AG09309 (cell line): ENCODE measurements at regions not wholly inside any gene's neighbourhood (a gene's known extent, or its start where the extent isn't known, plus 50 kb on each side); places are given as distances from the start of the nearest gene placed in this dataset.

ENCODE experiments used
- DNase-seq: peaks from one replicate; pipeline ENCODE4 v3.0.0-alpha.2; 2010; ENCODE audit warnings: low read depth
- H3K4me3 ChIP-seq: 2 replicates; pipeline ENCODE4 v1.5.1; 2011; ENCODE audit warnings: mild to moderate bottlenecking, low read depth, low read length, moderate library complexity; ENCODE audit not compliant: control insufficient read depth
- TF ChIP-seq, protein P1 (sequence below): IDR thresholded peaks from 2 replicates; pipeline ENCODE4 v1.5.1; 2011; ENCODE audit warnings: mild to moderate bottlenecking, low read depth, low read length, inconsistent platforms; ENCODE audit not compliant: insufficient read depth, control insufficient read depth; ENCODE audit errors: missing control alignments

DNA sequence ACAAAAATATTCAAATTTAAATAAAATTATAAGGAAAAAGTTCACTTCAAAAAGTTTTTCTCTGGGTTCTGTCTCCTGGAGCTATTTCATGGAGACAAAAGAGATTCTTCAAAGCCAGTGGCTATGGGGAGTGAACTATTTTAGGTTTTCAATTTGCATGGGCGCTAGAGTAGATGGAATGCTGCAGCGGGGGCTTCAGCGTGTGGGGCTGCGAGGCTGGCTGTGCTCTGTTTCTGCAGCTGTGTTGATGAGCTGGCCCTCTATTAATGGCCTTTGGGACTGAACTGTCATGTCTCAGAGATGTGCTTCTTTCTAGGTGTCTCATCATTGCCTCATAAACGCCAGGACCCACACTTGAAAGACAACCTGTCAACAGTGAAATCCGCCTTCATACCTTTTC is 108.4 kb upstream of the NPY start:
- TF ChIP-seq, protein P1, sequence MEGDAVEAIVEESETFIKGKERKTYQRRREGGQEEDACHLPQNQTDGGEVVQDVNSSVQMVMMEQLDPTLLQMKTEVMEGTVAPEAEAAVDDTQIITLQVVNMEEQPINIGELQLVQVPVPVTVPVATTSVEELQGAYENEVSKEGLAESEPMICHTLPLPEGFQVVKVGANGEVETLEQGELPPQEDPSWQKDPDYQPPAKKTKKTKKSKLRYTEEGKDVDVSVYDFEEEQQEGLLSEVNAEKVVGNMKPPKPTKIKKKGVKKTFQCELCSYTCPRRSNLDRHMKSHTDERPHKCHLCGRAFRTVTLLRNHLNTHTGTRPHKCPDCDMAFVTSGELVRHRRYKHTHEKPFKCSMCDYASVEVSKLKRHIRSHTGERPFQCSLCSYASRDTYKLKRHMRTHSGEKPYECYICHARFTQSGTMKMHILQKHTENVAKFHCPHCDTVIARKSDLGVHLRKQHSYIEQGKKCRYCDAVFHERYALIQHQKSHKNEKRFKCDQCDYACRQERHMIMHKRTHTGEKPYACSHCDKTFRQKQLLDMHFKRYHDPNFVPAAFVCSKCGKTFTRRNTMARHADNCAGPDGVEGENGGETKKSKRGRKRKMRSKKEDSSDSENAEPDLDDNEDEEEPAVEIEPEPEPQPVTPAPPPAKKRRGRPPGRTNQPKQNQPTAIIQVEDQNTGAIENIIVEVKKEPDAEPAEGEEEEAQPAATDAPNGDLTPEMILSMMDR = no peak

DNA sequence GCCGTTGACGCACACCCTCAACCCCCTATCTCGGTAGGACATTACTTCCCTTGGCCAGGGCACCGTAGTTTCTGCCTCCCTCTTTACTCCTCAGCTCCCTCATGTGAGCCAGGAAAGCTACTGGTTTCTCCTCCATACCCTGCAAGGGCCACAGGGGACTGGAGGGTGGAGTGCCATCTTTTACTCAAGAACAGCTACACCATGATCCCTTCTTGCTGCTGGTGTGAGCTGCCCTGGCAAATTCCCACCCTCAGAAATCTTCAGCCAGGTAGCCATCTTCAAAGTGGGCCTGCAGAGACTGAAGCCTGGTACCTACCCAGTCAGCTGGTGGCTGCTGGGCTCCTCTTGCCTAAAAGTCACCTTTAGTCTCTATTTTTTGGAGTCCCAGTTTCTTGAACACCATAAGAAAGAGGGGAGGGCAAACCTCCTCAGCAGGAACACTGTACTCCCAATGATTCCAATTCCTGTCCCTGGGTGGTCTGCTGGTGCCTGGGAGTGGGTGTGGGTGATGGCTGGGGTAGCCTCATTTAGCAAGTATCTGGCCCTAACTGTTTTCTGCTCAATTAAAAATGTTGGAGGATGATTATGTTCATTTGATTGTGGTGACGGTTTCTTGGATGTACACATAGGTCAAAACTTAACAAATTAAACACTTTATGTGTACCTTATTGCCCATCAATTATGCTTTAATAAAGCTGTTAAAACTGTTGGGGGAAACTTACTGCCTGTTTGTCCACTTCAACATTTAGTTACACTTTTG is 105.0 kb upstream of the NPY start:
- TF ChIP-seq, protein P1 = no peak
- no peak for DNase-seq
- H3K4me3 ChIP-seq = no peak overlapping the region

More for the DNA sequence above, 108.4 kb upstream of the NPY start:
- no peak overlapping the region for H3K4me3 ChIP-seq
- DNase-seq = no peak

DNA sequence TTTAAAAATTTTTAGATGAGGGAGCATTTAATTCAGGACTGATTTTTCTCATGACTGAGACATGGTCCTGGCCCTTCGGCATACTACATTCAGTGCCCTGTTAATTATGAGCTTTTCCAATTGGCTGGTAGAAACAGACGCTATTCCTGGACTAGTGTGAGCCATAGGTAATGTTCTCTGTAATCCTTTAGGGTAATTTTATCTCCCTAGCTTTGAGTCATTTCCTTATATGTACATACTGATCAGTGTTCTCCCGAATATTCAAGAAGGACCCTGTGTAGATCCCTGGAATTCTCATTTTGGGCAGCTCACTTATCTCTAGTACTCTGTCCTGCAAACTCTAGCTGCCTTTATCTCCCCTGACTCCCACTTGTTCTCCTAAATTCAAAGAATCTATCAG is 92.6 kb upstream of the NPY start:
- TF ChIP-seq, protein P1 = no peak
- DNase-seq = no peak
- no peak overlapping the region for H3K4me3 ChIP-seq

DNA sequence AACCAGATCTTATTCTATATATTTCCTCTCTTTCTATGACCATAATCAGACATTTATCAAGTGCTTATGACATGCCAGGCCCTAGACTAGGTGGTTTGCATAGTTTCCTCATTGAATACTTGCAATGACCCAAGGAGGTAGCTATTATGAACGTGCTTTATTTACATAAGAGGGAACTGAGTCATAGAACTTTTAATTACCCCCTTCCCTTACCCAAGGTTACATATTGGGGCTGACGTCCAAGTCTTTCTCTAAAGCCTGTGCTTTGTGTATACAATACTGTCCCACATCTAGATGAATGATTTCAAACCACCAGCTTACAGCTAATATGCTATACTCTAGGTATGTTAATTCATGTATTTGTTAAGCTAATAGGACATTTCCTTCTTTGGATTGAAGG is 91.9 kb upstream of the NPY start:
- no peak overlapping the region for H3K4me3 ChIP-seq
- TF ChIP-seq, protein P1 = no peak
- DNase-seq = no peak

DNA sequence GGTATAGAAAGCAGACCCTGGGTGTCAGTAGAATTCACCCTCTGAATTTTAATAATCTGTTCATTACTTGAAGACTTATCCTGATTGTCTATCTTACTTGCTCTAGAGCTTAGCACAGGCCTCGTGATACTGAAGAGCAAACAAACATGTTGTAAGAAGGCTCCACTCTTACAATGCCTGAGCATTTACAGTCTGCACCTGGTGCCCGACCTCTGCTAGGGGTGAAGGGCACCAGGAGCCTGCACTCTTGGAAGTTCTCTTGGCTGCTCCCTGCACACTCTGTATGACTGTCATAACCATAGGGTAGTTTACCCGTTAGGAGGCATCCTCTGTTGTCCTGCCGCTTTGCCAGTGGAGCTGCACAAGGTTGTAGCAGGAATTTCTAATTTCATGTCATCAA is 91.3 kb upstream of the NPY start:
- TF ChIP-seq, protein P1 = no peak
- no peak for DNase-seq
- H3K4me3 ChIP-seq = no peak overlapping the region

DNA sequence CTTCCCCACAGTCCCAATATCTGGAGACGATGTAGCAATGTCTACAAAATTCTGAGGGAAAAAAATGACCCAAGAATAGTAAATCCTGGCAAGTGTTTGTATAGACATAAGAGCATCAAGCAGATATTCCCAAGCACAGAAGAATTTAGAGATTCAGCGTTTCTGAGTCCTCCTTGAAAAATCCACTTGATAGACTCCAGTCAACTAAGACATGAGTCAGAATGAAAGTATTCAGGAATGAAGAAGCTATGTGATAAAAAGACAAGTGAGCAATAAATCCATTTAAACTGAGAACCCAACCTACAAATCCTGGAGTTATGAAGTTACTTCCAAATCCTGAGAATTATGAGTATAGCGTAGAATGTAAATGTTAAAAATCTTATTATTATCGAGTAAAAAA is 86.1 kb upstream of the NPY start:
- no peak overlapping the region for H3K4me3 ChIP-seq
- DNase-seq = no peak
- TF ChIP-seq, protein P1 = no peak
